Spleen (tissue), 11 donors: ENCODE measurements at regions not wholly inside any gene's neighbourhood (a gene's known extent, or its start where the extent isn't known, plus 50 kb on each side); places are given as distances from the start of the nearest gene placed in this dataset.
A peak's percentile ranks its signal among the peaks of the same experiment; 100 is the strongest.

ENCODE experiments used
- DNase-seq: peaks from one replicate; pipeline ENCODE4 v3.0.0-alpha.2; 2020
- H3K27ac ChIP-seq, 8 donors: fragments of 200-600 bp; sonication (generic) in 7 of 8; 1 replicate in 4 of 8; 2 replicates in 4 of 8; pipeline versions ENCODE4 v1.5.0 to v1.8.0; 2016 to 2021; ENCODE audit warnings: inconsistent platforms in 4 of 8, mild to moderate bottlenecking in 4 of 8, moderate library complexity in 1 of 8
- H3K27me3 ChIP-seq, 7 donors: fragments of 200-600 bp; sonication (generic) in 6 of 7; replicated peaks in 1 of 7; 1 replicate in 4 of 7; 2 replicates in 3 of 7; pipeline versions ENCODE4 v1.5.0 to v1.8.0; 2016 to 2021; ENCODE audit warnings: inconsistent platforms in 3 of 7, mild to moderate bottlenecking in 1 of 7
- H3K36me3 ChIP-seq, 6 donors: fragments of 200-600 bp; sonication (generic) in 5 of 6; 1 replicate in 4 of 6; 2 replicates in 2 of 6; pipeline versions ENCODE4 v1.5.0 to v1.8.0; 2016 to 2021; ENCODE audit warnings: inconsistent platforms in 2 of 6
- H3K4me1 ChIP-seq, 6 donors: fragments of 200-600 bp; sonication (generic) in 5 of 6; 1 replicate in 3 of 6; 2 replicates in 3 of 6; pipeline versions ENCODE4 v1.5.0 to v1.8.0; 2016 to 2021; ENCODE audit warnings: inconsistent platforms in 3 of 6
- H3K4me3 ChIP-seq, 8 donors: fragments of 200-600 bp; sonication (generic) in 7 of 8; 1 replicate in 4 of 8; 2 replicates in 4 of 8; pipeline versions ENCODE4 v1.5.0 to v1.8.0; 2016 to 2021; ENCODE audit warnings: inconsistent platforms in 4 of 8, mild to moderate bottlenecking in 4 of 8, moderate library complexity in 2 of 8
- H3K9me3 ChIP-seq, 8 donors: fragments of 200-600 bp; sonication (generic) in 7 of 8; 1 replicate in 4 of 8; 2 replicates in 4 of 8; pipeline versions ENCODE4 v1.5.0 to v1.8.0; 2016 to 2021; ENCODE audit warnings: inconsistent platforms in 4 of 8
- POLR2A ChIP-seq, 3 donors: fragments of 450-650 bp; IDR thresholded peaks; one replicate each; pipeline ENCODE4 v1.5.1; 2017; ENCODE audit warnings: antibody characterized with exemption in 3 of 3, mild to moderate bottlenecking in 1 of 3
- POLR2AphosphoS5 ChIP-seq, 3 donors: sonication (generic); formaldehyde crosslinking; IDR thresholded peaks; one replicate each; pipeline ENCODE4 v1.5.1; 2017; ENCODE audit warnings: antibody characterized with exemption in 3 of 3
- WGBS, 5 donors: extraction: QIAGEN DNeasy Blood & Tissue Kit in 3 of 5; methylation state at CpG; one replicate each; pipeline versions ENCODE4 v1.1.5 to v1.1.7; 2013 to 2018; 5-methylcytosine and 5-hydroxymethylcytosine counted together
- intact Hi-C: fragments of 100-400 bp; cut with DNase I; formaldehyde crosslinking; loops from one replicate; pipeline ENCODE4 v1.15.0; 2023; ENCODE audit warnings: low total_unique reads
- TF ChIP-seq, protein P1 (sequence below), 11 experiments: fragments of 200-600 bp in 7 of 11; fragments of 450-650 bp in 4 of 11; sonication (generic) in 4 of 11; IDR thresholded peaks in 8 of 11; conservative IDR thresholded peaks in 3 of 11; 1 replicate in 7 of 11; 2 replicates in 4 of 11; pipeline versions ENCODE4 v1.4.0 to v1.8.0; 2016 to 2021; ENCODE audit warnings: antibody characterized with exemption in 11 of 11, inconsistent platforms in 4 of 11, mild to moderate bottlenecking in 1 of 11
- donor health status: healthy with polysubstance abuse.
- donor health status: DM: no; HTN: no; CAD: no; lungs with moderate emphysema.
- donor health status: DM: no; HTN: no; CAD: no.
- donor health status: Bipolar disorder and iron deficiency.
- donor health status: healthy.
- donor health status: DM: no; HTN: no; CAD: no.
- donor health status: DM: yes; HTN: yes; CAD: no.

DNA sequence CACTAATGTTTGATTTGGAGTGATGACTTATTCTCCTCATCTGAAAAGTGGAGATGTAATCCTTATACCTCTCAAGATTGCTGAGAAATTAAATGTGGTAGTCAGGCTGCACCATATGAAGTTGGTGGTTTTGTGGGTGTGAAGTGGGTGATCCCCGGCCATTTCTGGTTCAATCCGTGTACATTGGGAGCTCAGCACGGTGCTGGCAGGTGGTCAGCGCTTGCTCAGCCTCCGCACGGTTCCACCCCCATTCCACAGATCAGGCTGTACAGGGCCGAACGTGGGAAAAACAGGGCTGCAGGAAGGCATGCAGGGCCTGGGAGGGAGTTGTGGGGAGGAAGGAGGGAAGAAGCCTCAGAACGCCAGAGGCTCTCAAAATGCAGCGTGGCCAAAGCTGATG is 198.3 kb downstream of the INO80D start:
- DNase-seq, result no peak
- 75 to 85% (median 80%) methylated on average over 10 of the region's 10 CpGs for WGBS, 5 donors
- Histone ChIP-seq H3K27me3 (peaks cover 0 to 14% (median 0%) of the 10 kb centered on the region in 7 donors), H3K9me3 (no peaks in the 10 kb centered on the region), H3K4me1 (peaks cover 0 to 5% (median 0%) of the 10 kb centered on the region in 6 donors), H3K36me3 (no peaks in the 10 kb centered on the region), H3K27ac (no peak overlapping the region), H3K4me3 (no peak overlapping the region)
- TF ChIP-seq, protein P1, sequence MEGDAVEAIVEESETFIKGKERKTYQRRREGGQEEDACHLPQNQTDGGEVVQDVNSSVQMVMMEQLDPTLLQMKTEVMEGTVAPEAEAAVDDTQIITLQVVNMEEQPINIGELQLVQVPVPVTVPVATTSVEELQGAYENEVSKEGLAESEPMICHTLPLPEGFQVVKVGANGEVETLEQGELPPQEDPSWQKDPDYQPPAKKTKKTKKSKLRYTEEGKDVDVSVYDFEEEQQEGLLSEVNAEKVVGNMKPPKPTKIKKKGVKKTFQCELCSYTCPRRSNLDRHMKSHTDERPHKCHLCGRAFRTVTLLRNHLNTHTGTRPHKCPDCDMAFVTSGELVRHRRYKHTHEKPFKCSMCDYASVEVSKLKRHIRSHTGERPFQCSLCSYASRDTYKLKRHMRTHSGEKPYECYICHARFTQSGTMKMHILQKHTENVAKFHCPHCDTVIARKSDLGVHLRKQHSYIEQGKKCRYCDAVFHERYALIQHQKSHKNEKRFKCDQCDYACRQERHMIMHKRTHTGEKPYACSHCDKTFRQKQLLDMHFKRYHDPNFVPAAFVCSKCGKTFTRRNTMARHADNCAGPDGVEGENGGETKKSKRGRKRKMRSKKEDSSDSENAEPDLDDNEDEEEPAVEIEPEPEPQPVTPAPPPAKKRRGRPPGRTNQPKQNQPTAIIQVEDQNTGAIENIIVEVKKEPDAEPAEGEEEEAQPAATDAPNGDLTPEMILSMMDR (IDR thresholded peaks at IDR 0.05 in 8 of 11, conservative IDR thresholded peaks at IDR 0.05 in 3 of 11), result no peak
- TF ChIP-seq POLR2A (IDR thresholded peaks at IDR 0.05) (no peak), POLR2AphosphoS5 (IDR thresholded peaks at IDR 0.05) (no peak)
- intact Hi-C loops, result no loop called here

DNA sequence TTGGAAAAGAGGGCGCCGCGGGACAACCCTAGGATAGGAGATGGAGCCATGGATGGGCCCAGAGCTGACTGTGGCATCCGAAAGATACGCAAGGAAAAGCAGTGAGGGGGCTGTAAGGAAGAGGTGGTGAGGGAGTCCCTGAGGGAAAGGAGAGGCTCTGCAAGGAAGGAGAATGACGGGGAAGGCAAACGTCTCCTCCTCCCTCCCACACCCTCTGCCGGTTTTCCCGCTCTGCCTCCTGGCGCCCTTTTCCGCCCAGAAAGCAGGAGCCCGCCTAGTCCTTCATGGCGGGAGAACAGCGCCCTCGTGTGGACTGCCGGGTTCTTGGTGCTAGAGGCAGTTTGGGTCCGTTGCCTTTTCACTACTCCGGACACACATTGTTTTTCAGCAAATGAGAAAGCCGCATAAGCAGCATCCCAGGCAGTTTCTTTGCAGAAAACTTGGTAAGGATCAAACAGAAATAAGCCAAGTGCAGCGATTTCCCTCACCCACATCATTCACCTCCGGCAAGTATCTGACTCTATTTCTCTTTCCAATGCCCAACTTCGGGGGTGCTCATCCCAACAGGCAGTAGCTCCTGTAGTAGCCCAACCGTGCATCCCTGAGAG is 200.4 kb downstream of the INO80D start:
- H3K4me3 ChIP-seq, result no peak overlapping the region
- WGBS, 5 donors, result 33 to 38% (median 35%) methylated on average over 21 to 23 of the region's 23 CpGs
- TF ChIP-seq POLR2A (IDR thresholded peaks at IDR 0.05) (no peak), POLR2AphosphoS5 (IDR thresholded peaks at IDR 0.05) (peak in 1 of 3 donors; percentile 34)
- TF ChIP-seq, protein P1 (IDR thresholded peaks at IDR 0.05 in 8 of 11, conservative IDR thresholded peaks at IDR 0.05 in 3 of 11), result peak; percentile 30 to 85 (median 77)

DNA sequence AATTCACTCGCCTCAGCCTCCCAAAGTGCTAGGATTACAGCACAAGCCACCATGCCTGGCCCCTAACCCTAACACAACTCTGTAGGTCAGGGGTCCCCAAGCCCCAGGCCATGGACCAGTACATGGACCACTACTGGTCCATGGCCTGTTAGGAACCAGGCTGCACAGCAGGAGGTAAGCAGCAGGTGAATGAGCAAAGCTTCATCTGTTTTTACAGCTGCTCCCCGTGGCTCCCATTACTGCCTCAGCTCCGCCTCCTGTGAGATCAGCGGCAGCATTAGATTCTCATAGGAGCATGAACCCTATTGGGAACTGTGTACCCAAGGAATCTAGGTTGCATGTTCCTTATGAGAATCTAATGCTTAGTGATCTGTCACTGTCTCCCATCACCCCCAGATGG is 201.7 kb downstream of the NRP2 start:
- no peaks in the 10 kb centered on the region for H3K36me3 ChIP-seq
- no peaks in the 10 kb centered on the region for H3K9me3 ChIP-seq
- TF ChIP-seq POLR2A (IDR thresholded peaks at IDR 0.05), result no peak
- TF ChIP-seq, protein P1 (IDR thresholded peaks at IDR 0.05 in 8 of 11, conservative IDR thresholded peaks at IDR 0.05 in 3 of 11), result no peak
- no peak for TF ChIP-seq POLR2AphosphoS5 (IDR thresholded peaks at IDR 0.05)
- peaks cover 0 to 5% (median 0%) of the 10 kb centered on the region in 6 donors for H3K4me1 ChIP-seq
- WGBS, 5 donors, result 89 to 96% (median 93%) methylated on average over 4 of the region's 4 CpGs
- intact Hi-C loops, result no loop called here
- DNase-seq, result no peak
- no peak overlapping the region for H3K4me3 ChIP-seq
- peaks cover 0 to 15% (median 0%) of the 10 kb centered on the region in 7 donors for H3K27me3 ChIP-seq
- H3K27ac ChIP-seq, result no peak overlapping the region

More for the DNA sequence above, 200.4 kb downstream of the INO80D start:
- peak; percentile 86 for DNase-seq
- intact Hi-C loops, result no loop called here
- H3K27me3 ChIP-seq, result peaks cover 0 to 14% (median 0%) of the 10 kb centered on the region in 7 donors
- no peaks in the 10 kb centered on the region for H3K36me3 ChIP-seq
- peaks cover 0 to 5% (median 0%) of the 10 kb centered on the region in 6 donors for H3K4me1 ChIP-seq
- H3K27ac ChIP-seq, result no peak overlapping the region
- no peaks in the 10 kb centered on the region for H3K9me3 ChIP-seq

DNA sequence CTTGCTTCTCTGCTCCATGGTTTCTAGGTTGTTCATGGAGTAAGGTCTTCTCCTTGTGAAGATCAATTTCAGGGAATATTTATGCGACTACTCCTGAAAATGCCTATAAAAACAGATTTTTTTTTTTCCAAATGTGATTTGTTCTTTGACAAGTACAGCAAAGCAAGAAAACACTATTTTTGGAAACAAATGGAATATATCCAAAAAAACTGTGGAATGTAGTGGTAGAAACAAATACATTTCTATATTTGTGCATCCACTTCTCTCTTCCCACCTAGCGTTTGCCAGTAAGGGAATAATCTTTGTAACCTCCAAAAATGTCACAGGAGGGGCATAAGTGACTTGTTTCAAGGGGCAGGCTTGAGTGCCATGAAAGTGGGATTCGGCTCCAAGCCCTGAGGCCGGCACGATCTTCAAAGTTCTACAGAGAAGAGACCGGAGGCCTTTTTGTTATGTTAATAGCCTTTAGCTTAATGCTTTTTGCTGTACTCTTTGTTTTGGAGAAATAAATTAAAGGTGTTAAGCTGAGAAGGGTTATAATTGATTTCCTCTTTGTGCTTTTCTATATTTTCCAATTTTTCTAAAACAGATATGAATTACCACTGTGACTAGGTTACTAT is 200.6 kb downstream of the NRP2 start:
- WGBS, 5 donors, result 88 to 93% (median 90%) methylated on average over 6 of the region's 6 CpGs
- intact Hi-C loops, result no loop called here
- Histone ChIP-seq H3K9me3 (no peaks in the 10 kb centered on the region), H3K4me3 (no peak overlapping the region), H3K36me3 (no peaks in the 10 kb centered on the region), H3K27ac (no peak overlapping the region), H3K4me1 (peaks cover 0 to 5% (median 0%) of the 10 kb centered on the region in 6 donors), H3K27me3 (peaks cover 0 to 15% (median 0%) of the 10 kb centered on the region in 7 donors)
- DNase-seq, result no peak
- TF ChIP-seq, protein P1 (IDR thresholded peaks at IDR 0.05 in 8 of 11, conservative IDR thresholded peaks at IDR 0.05 in 3 of 11), result no peak
- TF ChIP-seq POLR2A (IDR thresholded peaks at IDR 0.05) (no peak), POLR2AphosphoS5 (IDR thresholded peaks at IDR 0.05) (no peak)
